Activated naive CD4-positive, alpha-beta T cell treated with anti-CD3 and anti-CD28 coated beads for 36 hours (primary cell): ENCODE measurements at regions not wholly inside any gene's neighbourhood (a gene's known extent, or its start where the extent isn't known, plus 50 kb on each side); places are given as distances from the start of the nearest gene placed in this dataset.
"Not testable (repeated sequence)": the region's sequence is repeated elsewhere in the genome, so short reads cannot be mapped to it uniquely, and the experiment has no call there.

Source experiments
- CTCF ChIA-PET: fragments of 350-600 bp; sonication (Branson Sonifier 250); formaldehyde crosslinking; loops from one replicate; lab custom pipeline; 2021; ENCODE audit warnings: antibody characterized with exemption; lab: Charles Lee
- DNase-seq: peaks from one replicate; pipeline ENCODE4 v3.0.0-alpha.2; 2020
- H3K27ac Mint-ChIP-seq: one replicate; pipeline ENCODE4 v1.8.0; 2021; ENCODE audit warnings: mild to moderate bottlenecking, mixed read lengths
- H3K27me3 Mint-ChIP-seq: one replicate; pipeline ENCODE4 v1.8.0; 2021; ENCODE audit warnings: low read depth, mixed read lengths
- H3K36me3 Mint-ChIP-seq: one replicate; pipeline ENCODE4 v1.8.0; 2021; ENCODE audit warnings: low read depth, mixed read lengths
- H3K4me1 Mint-ChIP-seq: one replicate; pipeline ENCODE4 v1.8.0; 2021; ENCODE audit warnings: low read depth, mixed read lengths
- H3K4me3 Mint-ChIP-seq: one replicate; pipeline ENCODE4 v1.8.0; 2021; ENCODE audit warnings: mild to moderate bottlenecking, moderate library complexity, mixed read lengths
- H3K9me3 Mint-ChIP-seq: one replicate; pipeline ENCODE4 v1.8.0; 2021; ENCODE audit warnings: mixed read lengths
- intact Hi-C: fragments of 100-400 bp; cut with micrococcal nuclease; formaldehyde crosslinking; loops from one replicate; pipeline ENCODE4 v1.15.1; 2023

GRCh38 chr2:44051593-44052347 is 56.0 kb upstream of the LRPPRC start:
- Mint-ChIP-seq H3K4me1 (no peaks in the 10 kb centered on the region), H3K36me3 (no peaks in the 10 kb centered on the region), H3K27me3 (no peaks in the 10 kb centered on the region), H3K4me3 (no peak overlapping the region), H3K9me3 (no peaks in the 10 kb centered on the region), H3K27ac (no peak overlapping the region)
- CTCF ChIA-PET = interaction anchor here (0.6 to 0.8 kb wide), 2 partner anchors 32 to 429 kb away, joined by 3 read pairs; no protein-coding TSS in a partner anchor
- no peak for DNase-seq
- intact Hi-C loops = no loop called here

GRCh38 chr2:44052584-44052983 is 56.8 kb upstream of the LRPPRC start:
- H3K27me3 Mint-ChIP-seq = no peaks in the 10 kb centered on the region
- CTCF ChIA-PET = no interaction called here
- no peak overlapping the region for H3K27ac Mint-ChIP-seq
- no peaks in the 10 kb centered on the region for H3K9me3 Mint-ChIP-seq
- no peak for DNase-seq
- H3K36me3 Mint-ChIP-seq = no peaks in the 10 kb centered on the region
- no peak overlapping the region for H3K4me3 Mint-ChIP-seq
- no peaks in the 10 kb centered on the region for H3K4me1 Mint-ChIP-seq
- intact Hi-C loops = no loop called here

- Mint-ChIP-seq H3K27ac (no peak overlapping the region), H3K9me3 (no peaks in the 10 kb centered on the region), H3K27me3 (no peaks in the 10 kb centered on the region), H3K4me1 (no peaks in the 10 kb centered on the region), H3K36me3 (no peaks in the 10 kb centered on the region), H3K4me3 (no peak overlapping the region)
- CTCF ChIA-PET = interaction anchor here (3.0 kb wide), 1 partner anchor 9 kb away, joined by 17 read pairs; no protein-coding TSS in a partner anchor
- intact Hi-C loops = no loop called here
- DNase-seq = no peak
Measured at GRCh38 chr2:44053052-44053451, 57.3 kb upstream of the LRPPRC start.

GRCh38 chr2:44053456-44053855 is 57.7 kb upstream of the LRPPRC start:
- Mint-ChIP-seq H3K27ac (no peak overlapping the region), H3K4me1 (no peaks in the 10 kb centered on the region), H3K27me3 (no peaks in the 10 kb centered on the region), H3K4me3 (no peak overlapping the region), H3K9me3 (no peaks in the 10 kb centered on the region), H3K36me3 (no peaks in the 10 kb centered on the region)
- CTCF ChIA-PET = interaction anchor here (3.0 kb wide), 1 partner anchor 9 kb away, joined by 17 read pairs; no protein-coding TSS in a partner anchor
- intact Hi-C loops = no loop called here
- DNase-seq = no peak

GRCh38 chr2:44055229-44055628 is 59.4 kb upstream of the LRPPRC start:
- CTCF ChIA-PET = interaction anchor here (3.0 kb wide), 1 partner anchor 11 kb away, joined by 17 read pairs; no protein-coding TSS in a partner anchor
- intact Hi-C loops = no loop called here
- Mint-ChIP-seq H3K9me3 (no peaks in the 10 kb centered on the region), H3K27me3 (no peaks in the 10 kb centered on the region), H3K4me3 (no peak overlapping the region), H3K4me1 (no peaks in the 10 kb centered on the region), H3K36me3 (no peaks in the 10 kb centered on the region), H3K27ac (no peak overlapping the region)
- no peak for DNase-seq

- H3K36me3 Mint-ChIP-seq = no peaks in the 10 kb centered on the region
- no peaks in the 10 kb centered on the region for H3K9me3 Mint-ChIP-seq
- H3K4me3 Mint-ChIP-seq = no peak overlapping the region
- H3K27ac Mint-ChIP-seq = no peak overlapping the region
- H3K4me1 Mint-ChIP-seq = no peaks in the 10 kb centered on the region
- intact Hi-C loops = no loop called here
- DNase-seq = no peak
- CTCF ChIA-PET = interaction anchor here (0.6 to 3.0 kb wide), 2 partner anchors 12 to 418 kb away, joined by 3 to 17 read pairs; no protein-coding TSS in a partner anchor
- no peaks in the 10 kb centered on the region for H3K27me3 Mint-ChIP-seq
Measured at GRCh38 chr2:44055664-44056063, 59.9 kb upstream of the LRPPRC start.

- Mint-ChIP-seq H3K27me3 (peaks cover 2% of the 10 kb centered on the region), H3K4me3 (no peak overlapping the region), H3K4me1 (no peaks in the 10 kb centered on the region), H3K9me3 (no peaks in the 10 kb centered on the region), H3K36me3 (no peaks in the 10 kb centered on the region), H3K27ac (no peak overlapping the region)
- intact Hi-C loops = no loop called here
- no peak for DNase-seq
- CTCF ChIA-PET = interaction anchor here (0.6 to 0.9 kb wide), 2 partner anchors 13 to 261 kb away, joined by 3 read pairs; no protein-coding TSS in a partner anchor
Measured at GRCh38 chr2:44056947-44057346, 61.2 kb upstream of the LRPPRC start.

GRCh38 chr2:44060286-44060685 is 64.5 kb upstream of the LRPPRC start:
- intact Hi-C loops, H3K4me3 Mint-ChIP-seq, CTCF ChIA-PET, H3K4me1 Mint-ChIP-seq, H3K36me3 Mint-ChIP-seq, H3K9me3 Mint-ChIP-seq, DNase-seq, H3K27me3 Mint-ChIP-seq, H3K27ac Mint-ChIP-seq: not testable (repeated sequence)

- Mint-ChIP-seq H3K9me3 (no peaks in the 10 kb centered on the region), H3K27ac (no peak overlapping the region), H3K4me3 (no peak overlapping the region), H3K36me3 (no peaks in the 10 kb centered on the region), H3K4me1 (no peaks in the 10 kb centered on the region), H3K27me3 (peaks cover 4% of the 10 kb centered on the region)
- intact Hi-C loops = no loop called here
- no peak for DNase-seq
- CTCF ChIA-PET = no interaction called here
Measured at GRCh38 chr2:44060990-44061389, 65.2 kb upstream of the LRPPRC start.

GRCh38 chr2:44061469-44061868 is 65.7 kb upstream of the LRPPRC start:
- Mint-ChIP-seq H3K27me3 (peaks cover 4% of the 10 kb centered on the region), H3K27ac (no peak overlapping the region), H3K36me3 (no peaks in the 10 kb centered on the region), H3K4me3 (no peak overlapping the region), H3K4me1 (no peaks in the 10 kb centered on the region), H3K9me3 (no peaks in the 10 kb centered on the region)
- intact Hi-C loops = no loop called here
- CTCF ChIA-PET = no interaction called here
- DNase-seq = no peak

GRCh38 chr2:44061876-44062275 is 66.1 kb upstream of the LRPPRC start:
- Mint-ChIP-seq H3K9me3 (no peaks in the 10 kb centered on the region), H3K4me3 (no peak overlapping the region), H3K27ac (no peak overlapping the region), H3K4me1 (no peaks in the 10 kb centered on the region), H3K36me3 (no peaks in the 10 kb centered on the region), H3K27me3 (peaks cover 4% of the 10 kb centered on the region)
- no peak for DNase-seq
- intact Hi-C loops = no loop called here
- CTCF ChIA-PET = no interaction called here

GRCh38 chr2:44063033-44063432 is 67.2 kb upstream of the LRPPRC start:
- Mint-ChIP-seq H3K4me1 (no peaks in the 10 kb centered on the region), H3K36me3 (no peaks in the 10 kb centered on the region), H3K9me3 (no peaks in the 10 kb centered on the region), H3K4me3 (no peak overlapping the region), H3K27me3 (peaks cover 4% of the 10 kb centered on the region), H3K27ac (no peak overlapping the region)
- DNase-seq = no peak
- CTCF ChIA-PET = interaction anchor here (0.6 kb wide), 2 partner anchors 457 to 1721 kb away, joined by 3 read pairs; no protein-coding TSS in a partner anchor
- intact Hi-C loops = no loop called here

- not testable (repeated sequence) for H3K4me1 Mint-ChIP-seq
Measured at GRCh38 chr2:44064281-44064680, 68.5 kb upstream of the LRPPRC start.

More at GRCh38 chr2:44064281-44064680, 68.5 kb upstream of the LRPPRC start:
- H3K36me3 Mint-ChIP-seq, DNase-seq, H3K9me3 Mint-ChIP-seq, H3K4me3 Mint-ChIP-seq, H3K27ac Mint-ChIP-seq, intact Hi-C loops, H3K27me3 Mint-ChIP-seq: not testable (repeated sequence)
- CTCF ChIA-PET = interaction anchor here (1.8 kb wide), 1 partner anchor 20 kb away, joined by 8 read pairs; no protein-coding TSS in a partner anchor
